AG09319 (cell line): ENCODE measurements at regions not wholly inside any gene's neighbourhood (a gene's known extent, or its start where the extent isn't known, plus 50 kb on each side); places are given as distances from the start of the nearest gene placed in this dataset.

Experiments used
- DNase-seq: peaks from one replicate; pipeline ENCODE4 v3.0.0-alpha.2; 2010; ENCODE audit warnings: low read depth; ENCODE audit errors: extremely low read depth
- CTCF ChIP-seq: IDR thresholded peaks from 2 replicates; pipeline ENCODE4 v1.5.1; 2011; ENCODE audit warnings: low read depth, mild to moderate bottlenecking, inconsistent platforms, low read length, moderate library complexity

- no peak for TF ChIP-seq CTCF
- no peak for DNase-seq
Observed at GRCh38 chr6:141657812-141658211, 474.9 kb upstream of the GJE1 start.

- no peak for DNase-seq
Observed at GRCh38 chr6:141653590-141653989, 479.1 kb upstream of the GJE1 start.

GRCh38 chr6:141641951-141642350, 490.8 kb upstream of the GJE1 start:
- no peak for TF ChIP-seq CTCF
- no peak for DNase-seq

More at GRCh38 chr6:141653590-141653989, 479.1 kb upstream of the GJE1 start:
- TF ChIP-seq CTCF: no peak

GRCh38 chr6:141641406-141641805, 491.3 kb upstream of the GJE1 start:
- no peak for DNase-seq
- no peak for TF ChIP-seq CTCF

- no peak for DNase-seq
- TF ChIP-seq CTCF: no peak
Observed at GRCh38 chr6:141635621-141636020, 497.1 kb upstream of the GJE1 start.

- TF ChIP-seq CTCF: no peak
- no peak for DNase-seq
Observed at GRCh38 chr6:141634269-141634668, 498.5 kb upstream of the GJE1 start.

GRCh38 chr6:141624301-141624700, 508.4 kb upstream of the GJE1 start:
- TF ChIP-seq CTCF: no peak
- DNase-seq: no peak
